ENCODE measurements at regions not wholly inside any gene's neighbourhood (a gene's known extent, or its start where the extent isn't known, plus 50 kb on each side); places are given as distances from the start of the nearest gene placed in this dataset.

GRCh38 chr21:38570596-38570995 is 72.3 kb upstream of the ERG start:
- DNase-seq (ENCODE audit: low read depth), result no peak
- no peak for TF ChIP-seq CTCF (IDR thresholded peaks at IDR 0.05; ENCODE audit: control insufficient read depth, insufficient read depth, low read depth, low read length, missing control alignments)
- H3K4me3 ChIP-seq (ENCODE audit: control insufficient read depth, low read depth, low read length), result no peak overlapping the region

- DNase-seq (ENCODE audit: low read depth), result no peak
- TF ChIP-seq CTCF (IDR thresholded peaks at IDR 0.05; ENCODE audit: control insufficient read depth, insufficient read depth, low read depth, low read length, missing control alignments), result no peak
- H3K4me3 ChIP-seq (ENCODE audit: control insufficient read depth, low read depth, low read length), result no peak overlapping the region
Measured at GRCh38 chr21:38574895-38575575, 76.8 kb upstream of the ERG start.

GRCh38 chr21:38577887-38578286 is 79.6 kb upstream of the ERG start:
- no peak overlapping the region for H3K4me3 ChIP-seq (ENCODE audit: control insufficient read depth, low read depth, low read length)
- no peak for DNase-seq (ENCODE audit: low read depth)
- no peak for TF ChIP-seq CTCF (IDR thresholded peaks at IDR 0.05; ENCODE audit: control insufficient read depth, insufficient read depth, low read depth, low read length, missing control alignments)

GRCh38 chr21:38590449-38591217 is 92.4 kb upstream of the ERG start:
- no peak for DNase-seq (ENCODE audit: low read depth)
- H3K4me3 ChIP-seq (ENCODE audit: control insufficient read depth, low read depth, low read length), result no peak overlapping the region
- TF ChIP-seq CTCF (IDR thresholded peaks at IDR 0.05; ENCODE audit: control insufficient read depth, insufficient read depth, low read depth, low read length, missing control alignments), result no peak

- no peak for TF ChIP-seq CTCF (IDR thresholded peaks at IDR 0.05; ENCODE audit: control insufficient read depth, insufficient read depth, low read depth, low read length, missing control alignments)
- no peak for DNase-seq (ENCODE audit: low read depth)
- no peak overlapping the region for H3K4me3 ChIP-seq (ENCODE audit: control insufficient read depth, low read depth, low read length)
Measured at GRCh38 chr21:38591218-38591537, 92.9 kb upstream of the ERG start.

- no peak for TF ChIP-seq CTCF (IDR thresholded peaks at IDR 0.05; ENCODE audit: control insufficient read depth, insufficient read depth, low read depth, low read length, missing control alignments)
- H3K4me3 ChIP-seq (ENCODE audit: control insufficient read depth, low read depth, low read length), result no peak overlapping the region
- no peak for DNase-seq (ENCODE audit: low read depth)
Measured at GRCh38 chr21:38596264-38597042, 98.2 kb upstream of the ERG start.
